A549 (cell line): ENCODE measurements at regions not wholly inside any gene's neighbourhood (a gene's known extent, or its start where the extent isn't known, plus 50 kb on each side); places are given as distances from the start of the nearest gene placed in this dataset.

Source experiments
- CEBPB ChIP-seq, 2 experiments: fragments of >200 bp in 1 of 2; sonication (Bioruptor Twin) in 1 of 2; formaldehyde crosslinking in 1 of 2; IDR thresholded peaks; 2 replicates each; pipeline ENCODE4 v1.6.1; 2012 to 2016
- CTCF ChIP-seq: fragments of >200 bp; sonication (Bioruptor Twin); formaldehyde crosslinking; IDR thresholded peaks from 3 replicates; pipeline ENCODE4 v1.5.1; 2016
- POLR2A ChIP-seq: IDR thresholded peaks from 2 replicates; pipeline ENCODE4 v1.6.1; 2012; ENCODE audit warnings: mild to moderate bottlenecking, low read length
- RAD21 ChIP-seq, 2 experiments: fragments of >200 bp in 1 of 2; sonication (Bioruptor Twin) in 1 of 2; formaldehyde crosslinking in 1 of 2; IDR thresholded peaks in 1 of 2; conservative IDR thresholded peaks in 1 of 2; 2 replicates in 1 of 2; 3 replicates in 1 of 2; pipeline ENCODE4 v1.6.1; 2012 to 2018; ENCODE audit warnings: inconsistent platforms in 1 of 2

- TF ChIP-seq CEBPB (IDR thresholded peaks at IDR 0.05) (no peak), RAD21 (conservative IDR thresholded peaks at IDR 0.05 in 1 of 2, IDR thresholded peaks at IDR 0.05 in 1 of 2) (no peak), POLR2A (no peak), CTCF (no peak)
These were observed 78.5 kb upstream of the MAFB start for GRCh38 chr20:40767615-40767924.
